Stimulated activated CD4-positive, alpha-beta T cell treated with anti-CD3 and anti-CD28 coated beads, Interleukin-4, amount 100 ng/mL, for 48 hours (primary cell): ENCODE measurements at regions not wholly inside any gene's neighbourhood (a gene's known extent, or its start where the extent isn't known, plus 50 kb on each side); places are given as distances from the start of the nearest gene placed in this dataset.
"Not testable (repeated sequence)": the region's sequence is repeated elsewhere in the genome, so short reads cannot be mapped to it uniquely, and the experiment has no call there.

Experiments used
- DNase-seq, 2 donors: peaks; one replicate each; pipeline ENCODE4 v3.0.0-alpha.2; 2020; ENCODE audit warnings: low read depth in 2 of 2

DNA sequence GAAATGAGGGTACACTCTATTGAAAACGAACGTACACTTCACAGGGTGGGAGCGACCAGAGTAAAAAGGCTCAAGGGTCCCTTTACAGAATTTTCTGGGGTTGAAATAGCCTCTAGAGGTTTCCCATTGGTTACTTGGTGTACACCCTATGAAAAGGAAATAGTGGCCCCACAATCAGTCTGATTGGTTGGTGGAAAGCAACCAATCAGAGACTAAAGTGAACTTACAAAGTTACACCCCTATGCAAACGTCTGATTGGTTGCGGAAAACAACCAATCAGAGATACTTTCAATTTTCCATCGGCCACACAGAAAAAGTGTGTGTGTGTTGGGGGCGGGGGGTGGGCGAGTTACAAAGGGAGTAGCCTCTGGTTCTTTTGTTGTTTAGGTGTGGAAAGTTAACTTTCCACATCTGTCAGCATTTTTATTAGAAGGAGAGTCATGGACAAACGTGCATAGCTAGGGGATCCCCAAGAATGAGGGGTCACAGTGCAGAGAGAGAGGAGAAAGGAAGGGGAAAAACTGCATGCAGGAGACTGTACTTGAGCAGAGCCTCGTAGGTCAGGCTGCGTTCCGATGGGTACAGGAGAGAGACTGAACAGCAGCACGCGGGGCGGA lies 1152.1 kb downstream of the TBC1D22A start:
- no peak for DNase-seq

DNA sequence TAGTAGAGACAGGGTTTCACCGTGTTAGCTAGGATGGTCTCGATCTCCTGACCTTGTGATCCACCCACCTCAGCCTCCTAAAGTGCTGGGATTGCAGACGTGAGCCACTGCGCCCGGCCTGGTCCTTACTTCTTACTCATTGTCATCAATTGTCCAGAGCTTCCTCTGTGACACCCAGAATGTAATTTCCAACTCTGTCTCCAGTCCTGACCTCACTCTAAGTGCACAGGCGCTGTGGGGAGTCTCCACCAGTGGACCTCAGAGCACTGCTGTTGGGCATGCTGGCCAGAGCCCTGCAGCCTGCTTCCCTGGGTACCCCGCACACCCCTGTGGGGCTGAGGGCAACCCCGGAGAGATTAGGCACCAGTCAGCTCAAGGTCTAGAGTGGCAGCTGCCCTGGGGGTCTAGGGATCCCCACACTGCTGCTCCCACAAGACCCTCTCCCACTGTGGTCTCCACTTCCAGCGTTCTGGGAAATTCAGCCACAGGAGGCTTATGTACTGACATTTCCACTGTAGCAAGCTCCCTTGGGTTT lies 1140.3 kb downstream of the TBC1D22A start:
- DNase-seq: no peak

DNA sequence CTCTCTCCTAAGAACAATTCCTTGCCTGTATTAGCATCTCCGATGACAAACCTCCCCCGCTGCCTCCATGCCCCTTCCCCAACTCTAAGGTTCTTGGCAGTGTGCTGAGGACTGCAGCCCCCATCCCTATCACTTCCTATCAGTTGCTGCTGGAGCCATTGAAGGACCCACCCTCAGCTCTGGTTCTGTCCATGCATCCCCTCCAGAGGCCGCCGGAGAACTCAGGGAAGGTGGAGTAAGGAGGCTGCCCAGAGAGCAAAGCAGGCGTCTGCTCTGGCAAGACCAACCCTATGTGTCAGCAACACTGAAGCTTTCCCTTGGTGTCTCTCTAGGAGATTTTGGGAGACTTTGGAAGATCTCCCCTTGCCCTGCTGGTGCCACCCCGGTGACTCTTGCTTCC lies 1139.5 kb downstream of the TBC1D22A start:
- DNase-seq: no peak

- DNase-seq: no peak
Measured at GRCh38 chr22:47899894-47900293, 1137.4 kb downstream of the TBC1D22A start.

GRCh38 chr22:47898946-47899345 lies 1136.5 kb downstream of the TBC1D22A start:
- no peak for DNase-seq

DNA sequence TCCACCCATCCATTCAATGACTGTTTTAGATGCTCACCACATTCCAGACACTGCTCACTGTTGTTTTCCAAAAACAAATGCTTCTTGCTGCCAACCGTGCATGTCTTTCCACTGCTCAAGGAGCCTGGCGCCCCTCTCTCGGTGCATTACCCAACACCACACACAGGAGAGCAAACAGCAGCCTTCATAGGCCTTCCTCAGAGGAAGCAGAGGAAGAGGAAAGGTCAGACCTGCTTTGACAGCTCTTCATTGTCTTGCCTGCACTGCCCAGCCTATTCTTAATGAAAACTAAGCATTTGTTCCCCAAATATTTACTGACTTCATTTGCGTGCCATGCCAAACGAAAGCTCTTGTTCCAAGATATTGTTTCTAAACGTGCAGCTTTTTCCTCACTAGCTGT lies 1129.2 kb downstream of the TBC1D22A start:
- DNase-seq: no peak

DNA sequence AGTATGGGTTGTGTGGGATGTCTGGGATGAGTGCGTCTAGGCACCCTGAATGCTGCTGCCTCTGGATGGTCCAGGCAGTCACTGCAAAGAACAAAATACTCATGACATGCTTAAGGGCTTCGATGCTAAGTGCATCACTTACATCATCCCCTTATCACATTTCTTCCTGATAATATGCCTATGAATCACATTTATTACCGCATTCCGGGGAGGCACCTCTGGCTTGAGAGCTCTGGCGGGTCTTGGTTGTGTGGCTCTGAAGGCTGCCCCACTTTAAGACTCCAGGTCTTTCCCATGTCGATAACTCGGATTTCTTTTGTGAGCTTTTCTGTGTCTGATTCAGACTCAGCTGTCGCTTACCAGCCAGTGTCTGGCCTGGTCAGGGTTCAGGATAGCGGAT lies 1126.4 kb downstream of the TBC1D22A start:
- DNase-seq: no peak

GRCh38 chr22:47884775-47885174 lies 1122.3 kb downstream of the TBC1D22A start:
- no peak for DNase-seq

GRCh38 chr22:47884200-47884599 lies 1121.8 kb downstream of the TBC1D22A start:
- no peak for DNase-seq

DNA sequence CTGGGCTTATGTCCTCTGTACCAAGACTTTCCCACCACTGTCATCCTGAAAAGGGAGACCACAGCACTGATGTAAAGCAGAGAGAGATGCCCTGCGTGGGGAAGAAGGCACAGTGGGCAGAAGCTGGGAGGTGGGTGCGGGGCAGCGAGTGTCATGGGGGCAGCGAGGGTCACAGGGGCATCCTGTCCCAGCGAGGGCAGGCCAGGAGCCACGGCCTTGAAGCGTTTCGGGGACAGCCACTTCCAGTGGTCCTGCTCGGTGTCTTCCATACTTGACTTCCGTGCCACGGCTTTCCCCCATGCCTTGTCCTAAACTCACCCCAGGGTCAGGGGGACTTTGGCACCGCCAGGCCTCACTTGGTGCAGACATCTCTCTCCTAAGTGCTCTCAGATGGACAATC lies 1121.3 kb downstream of the TBC1D22A start:
- DNase-seq: no peak

- no peak for DNase-seq
Measured at GRCh38 chr22:47879346-47879745, 1116.9 kb downstream of the TBC1D22A start.

DNA sequence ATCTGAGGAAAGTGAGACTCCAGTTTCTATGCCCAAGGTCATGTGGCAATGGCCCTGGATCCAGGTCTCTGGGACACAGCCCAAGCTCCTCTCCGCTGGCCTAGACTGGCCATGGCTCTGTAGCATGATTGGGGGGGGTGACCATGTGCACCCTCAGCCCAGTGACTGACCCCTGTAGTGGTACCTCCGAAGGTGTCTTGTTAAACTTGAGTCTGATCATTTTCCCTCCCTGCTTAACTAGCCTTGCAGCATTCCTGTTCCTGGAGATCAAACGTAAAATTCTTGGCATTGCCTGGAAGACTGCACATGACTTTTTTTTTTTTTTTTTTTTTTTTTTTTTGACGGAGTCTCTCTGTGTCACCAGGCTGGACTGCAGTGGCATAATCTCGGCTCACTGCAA lies 1116.0 kb downstream of the TBC1D22A start:
- DNase-seq: no peak

GRCh38 chr22:47872761-47873535 lies 1110.5 kb downstream of the TBC1D22A start:
- no peak for DNase-seq

GRCh38 chr22:47865626-47866025 lies 1103.2 kb downstream of the TBC1D22A start:
- DNase-seq: no peak

GRCh38 chr22:47862394-47862793 lies 1099.9 kb downstream of the TBC1D22A start:
- no peak for DNase-seq

- not testable (repeated sequence) for DNase-seq
Measured at GRCh38 chr22:47860907-47861306, 1098.5 kb downstream of the TBC1D22A start.

- no peak for DNase-seq
Measured at GRCh38 chr22:47859881-47860525, 1097.6 kb downstream of the TBC1D22A start.

GRCh38 chr22:47858773-47859306 lies 1096.4 kb downstream of the TBC1D22A start:
- no peak for DNase-seq

- no peak for DNase-seq
Measured at GRCh38 chr22:47854680-47855079, 1092.2 kb downstream of the TBC1D22A start.

GRCh38 chr22:47854251-47854650 lies 1091.8 kb downstream of the TBC1D22A start:
- no peak for DNase-seq

DNA sequence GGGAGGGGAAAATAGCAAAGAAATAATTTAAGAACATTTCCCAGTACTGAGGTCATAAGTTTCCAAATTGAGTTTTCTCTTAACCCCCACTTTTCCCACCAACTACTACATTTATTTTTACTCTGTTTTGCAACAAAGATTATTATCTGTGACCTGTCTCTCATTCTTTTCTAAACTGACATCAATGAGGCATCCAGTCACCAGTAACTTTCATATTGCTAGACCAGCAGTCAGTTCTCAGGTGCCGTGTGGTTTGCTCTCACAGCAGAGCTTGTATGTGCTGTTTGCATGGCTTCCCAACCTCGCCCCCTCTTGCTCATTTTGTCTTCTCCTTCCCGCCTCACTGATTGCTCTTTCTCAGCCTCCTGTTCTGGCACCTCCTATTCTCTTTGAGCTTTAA lies 1091.3 kb downstream of the TBC1D22A start:
- DNase-seq: no peak

DNA sequence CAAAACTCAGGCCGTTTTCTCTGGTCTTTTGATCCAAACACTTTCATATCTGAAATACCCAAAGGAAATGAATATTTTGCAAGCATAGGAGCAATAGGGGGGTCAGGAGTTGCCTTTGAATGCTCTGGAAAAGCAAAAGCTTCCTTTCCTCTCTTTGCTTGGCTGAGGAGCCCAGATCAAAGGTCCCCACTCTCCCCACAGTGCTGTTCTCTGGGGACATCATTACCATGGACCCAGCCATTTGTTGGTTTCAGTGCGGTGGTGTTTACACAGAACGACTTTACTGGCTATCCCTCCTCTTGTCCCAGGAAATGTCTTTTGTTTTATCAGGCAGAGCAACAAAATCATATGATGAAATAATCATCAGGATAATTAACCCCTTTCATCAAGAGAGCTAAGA lies 1089.1 kb downstream of the TBC1D22A start:
- no peak for DNase-seq
